ENCODE measurements at regions not wholly inside any gene's neighbourhood (a gene's known extent, or its start where the extent isn't known, plus 50 kb on each side); places are given as distances from the start of the nearest gene placed in this dataset.
"Not testable (repeated sequence)": the region's sequence is repeated elsewhere in the genome, so short reads cannot be mapped to it uniquely, and the experiment has no call there.

DNA sequence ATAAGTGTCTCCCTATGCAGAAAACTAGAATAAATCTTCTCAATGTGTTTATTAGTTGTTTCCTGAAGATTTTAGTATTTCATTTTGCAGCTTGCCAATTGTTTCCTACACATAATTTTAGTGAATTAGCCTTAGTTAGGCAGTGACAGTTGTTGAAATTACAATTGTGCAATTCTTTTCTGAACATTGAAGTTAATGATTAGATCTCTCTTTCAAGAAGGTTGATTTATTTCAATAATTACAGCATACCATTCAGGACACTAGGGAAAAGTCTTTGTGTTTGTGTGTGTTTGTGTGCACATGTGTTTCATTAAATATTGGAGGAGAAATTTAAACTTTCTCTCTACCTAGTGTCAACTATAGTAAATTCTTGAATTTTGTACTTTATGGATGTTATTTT, 199.6 kb upstream of the MPDZ start:
- no peak for DNase-seq

DNA sequence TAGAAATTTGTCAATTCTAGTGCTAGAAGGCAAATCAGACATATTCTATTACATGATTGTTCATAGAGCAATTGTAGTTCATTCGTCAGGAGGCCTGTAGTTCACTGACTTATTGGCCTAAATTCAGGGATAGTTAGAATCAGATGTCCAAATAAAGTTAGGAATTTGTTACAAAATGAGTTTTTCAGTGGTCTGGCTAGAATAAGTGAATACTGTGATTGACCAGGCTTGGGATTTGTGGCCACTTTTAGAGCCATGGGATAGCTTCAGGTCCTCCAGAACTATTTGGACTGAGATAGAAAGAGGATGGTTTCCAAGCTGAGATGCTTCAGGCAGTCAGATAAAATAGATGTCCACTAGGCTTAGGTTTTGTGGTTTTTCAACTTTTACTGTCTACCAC, 199.1 kb upstream of the MPDZ start:
- DNase-seq: no peak

DNA sequence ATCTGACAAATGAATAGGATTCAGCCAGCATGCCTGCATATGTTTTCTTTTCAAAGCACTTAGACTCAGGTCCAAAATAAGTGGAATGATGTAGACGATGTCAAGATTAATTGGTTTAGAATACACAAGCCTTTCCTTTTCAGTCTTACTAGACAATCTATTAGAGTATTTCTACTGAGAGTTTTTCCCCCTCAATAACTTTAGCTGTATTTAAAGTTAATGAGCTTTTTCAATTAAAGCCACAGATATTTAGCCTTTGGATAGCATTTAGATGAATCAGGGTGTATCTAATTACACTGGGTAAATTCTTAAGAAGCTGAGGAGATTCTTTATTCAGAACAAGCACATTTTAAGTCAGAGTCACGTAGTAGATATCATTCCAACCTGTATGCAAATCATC, 198.7 kb upstream of the MPDZ start:
- DNase-seq: no peak

DNA sequence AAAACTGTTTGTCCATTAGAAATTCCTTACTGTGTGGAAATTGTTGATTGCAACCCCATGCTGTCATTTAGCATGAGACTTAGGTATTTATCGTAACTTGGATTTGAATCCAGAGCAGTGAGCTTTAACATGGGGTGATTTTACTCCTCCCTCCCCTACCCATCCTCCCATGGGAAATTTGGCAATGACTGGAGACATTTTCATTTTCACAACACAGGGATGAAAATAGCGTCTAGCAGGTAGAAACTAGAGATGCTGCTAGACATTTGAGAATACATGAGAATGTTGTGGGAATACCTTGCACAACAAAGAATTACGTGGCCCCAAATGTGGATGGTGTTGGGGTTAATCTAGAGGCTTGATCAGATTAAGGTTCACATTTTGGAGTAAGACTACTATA, 191.3 kb upstream of the MPDZ start:
- DNase-seq: no peak

DNA sequence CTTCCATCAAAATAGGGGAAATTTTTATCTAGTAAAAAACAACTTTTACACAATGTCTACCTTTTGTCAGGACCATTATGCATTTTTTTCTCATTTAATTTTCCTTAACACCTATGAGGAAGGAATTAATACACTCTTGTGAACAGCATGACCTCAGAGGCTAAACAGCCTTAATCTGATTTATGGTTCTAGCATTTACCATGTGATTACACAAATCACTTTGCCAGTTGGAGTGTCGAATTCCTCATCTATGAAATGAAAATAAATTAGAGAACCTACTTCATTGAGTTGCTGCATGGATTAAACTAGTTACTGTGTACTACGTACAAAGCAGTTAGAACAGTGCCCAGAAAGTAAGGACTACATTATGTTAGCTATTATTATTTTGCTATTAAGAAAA, 187.7 kb upstream of the MPDZ start:
- DNase-seq: no peak

DNA sequence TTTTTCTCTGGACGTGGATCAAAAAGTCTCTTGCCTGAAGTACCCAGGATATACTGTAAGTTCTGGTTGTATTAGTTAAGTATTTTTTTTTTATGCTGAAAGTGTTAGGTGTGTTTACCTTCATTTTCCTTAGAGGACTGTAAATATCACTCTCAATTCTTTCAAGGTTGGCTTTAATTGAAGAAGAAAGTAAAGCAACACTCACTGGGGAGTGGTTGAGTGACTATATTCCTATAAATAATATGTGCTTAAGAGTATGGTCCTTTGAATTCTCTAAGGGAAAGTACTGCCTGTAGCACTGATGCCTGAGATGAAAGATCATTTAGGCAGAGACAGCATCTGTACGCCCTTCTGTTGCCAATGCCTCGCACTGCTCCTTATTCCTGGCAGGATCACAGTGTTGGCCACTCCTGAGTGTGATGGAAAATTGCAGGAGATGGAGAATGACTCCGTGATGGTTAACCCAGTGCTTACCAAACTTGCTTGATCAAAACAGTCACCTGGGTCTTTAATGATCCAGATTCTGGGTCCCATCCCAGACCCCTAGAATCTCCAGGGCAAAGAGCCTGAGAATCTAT, 182.0 kb upstream of the MPDZ start:
- DNase-seq: no peak

DNA sequence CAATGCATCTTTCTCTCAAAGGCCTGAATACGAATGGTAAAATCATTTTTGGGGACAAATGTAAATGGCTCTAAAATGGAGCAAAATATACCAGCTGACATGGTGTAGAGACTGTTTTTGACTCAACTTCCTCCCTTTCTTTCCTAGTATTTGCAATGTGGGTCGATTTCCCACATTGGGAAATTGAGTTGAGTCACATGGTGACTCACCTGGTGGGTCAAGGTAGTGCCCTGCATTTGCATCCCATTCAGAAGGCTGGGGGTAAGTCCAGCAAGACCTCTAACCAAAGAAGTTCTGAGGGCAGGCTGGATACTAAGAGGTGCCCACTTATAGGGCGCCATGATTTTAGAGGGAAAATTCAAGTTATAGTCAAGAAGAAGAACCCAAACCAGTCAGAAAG, 179.6 kb upstream of the MPDZ start:
- DNase-seq: no peak

DNA sequence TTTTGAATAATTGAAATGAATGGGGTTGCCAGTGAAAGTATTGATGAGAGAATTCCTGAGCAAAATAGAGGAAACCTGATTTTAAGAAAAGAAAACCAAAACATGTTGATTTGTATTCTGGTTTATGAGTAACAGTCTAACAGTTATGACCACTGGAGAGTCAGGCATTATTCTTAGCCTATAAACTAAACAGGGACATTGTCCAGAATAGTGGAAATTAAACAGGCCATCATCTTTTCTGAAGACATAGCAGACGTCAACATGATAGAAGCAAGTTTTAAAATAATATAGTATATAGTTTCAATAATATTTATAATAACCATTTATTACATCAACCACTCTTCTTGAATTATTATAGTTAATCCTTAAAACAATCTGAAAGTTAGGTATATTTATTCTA, 178.3 kb upstream of the MPDZ start:
- no peak for DNase-seq

DNA sequence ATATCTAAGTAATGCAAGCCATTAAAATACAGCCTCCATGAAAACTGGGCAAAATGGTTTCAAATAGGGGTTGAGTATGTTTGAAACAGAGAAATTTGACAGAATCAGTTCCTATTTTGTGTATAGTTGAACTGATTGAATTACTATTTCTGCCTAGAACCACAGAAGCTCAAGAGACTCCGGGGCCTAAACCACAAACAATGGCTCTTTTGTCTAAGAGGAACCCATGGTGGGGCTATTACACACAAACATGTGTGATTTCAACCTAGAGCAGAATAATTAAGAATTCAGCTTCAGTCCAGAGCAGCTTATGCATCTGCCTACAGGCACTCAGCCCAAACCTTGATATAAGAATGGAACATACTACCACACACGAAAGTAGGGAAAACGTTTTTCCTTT, 171.2 kb upstream of the MPDZ start:
- DNase-seq: no peak

DNA sequence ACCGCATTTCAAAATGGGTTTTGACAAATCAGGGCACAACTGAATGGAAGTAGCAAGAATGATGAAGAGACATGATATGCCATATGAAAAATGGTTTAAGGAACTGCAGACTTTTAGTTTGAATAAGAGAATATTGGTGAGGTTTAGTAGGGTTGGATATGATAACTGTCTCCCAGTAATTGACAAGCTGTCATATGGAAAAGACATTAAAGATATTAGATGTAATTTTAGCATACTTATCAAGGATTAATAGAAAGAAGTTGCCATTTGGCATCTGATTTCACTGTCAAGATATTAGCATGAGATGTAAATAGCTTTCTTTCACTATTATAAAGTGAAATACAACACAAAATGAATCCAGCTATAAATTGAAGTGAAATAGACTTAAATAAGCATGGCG, 169.0 kb upstream of the MPDZ start:
- DNase-seq: no peak

DNA sequence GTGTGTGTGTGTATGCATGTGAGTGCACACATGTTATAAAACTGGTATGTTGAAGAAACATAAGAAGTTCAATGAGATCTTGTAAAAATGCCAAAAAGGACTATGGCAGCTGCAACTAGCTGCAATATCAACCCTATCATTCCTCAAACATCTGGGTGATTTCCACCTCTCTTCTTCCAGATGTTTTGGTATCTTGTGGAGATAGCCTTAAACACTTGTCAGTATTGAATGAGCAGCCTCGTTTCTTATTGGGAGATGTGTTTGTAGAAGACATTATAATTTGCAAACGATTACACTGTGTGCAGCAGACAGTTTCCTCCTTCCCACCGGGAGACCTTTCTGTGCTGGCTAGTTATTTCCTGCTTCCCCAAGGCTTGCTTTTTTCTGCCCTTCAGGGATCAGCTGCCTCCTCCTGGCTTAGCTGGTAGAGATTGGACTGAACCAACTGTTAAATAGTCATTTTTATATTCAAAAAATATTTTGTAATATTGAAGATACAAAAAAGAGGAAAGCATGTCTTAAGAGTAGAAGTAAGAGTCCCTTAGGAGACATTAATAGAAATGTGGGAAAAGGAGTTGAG, 168.4 kb upstream of the MPDZ start:
- no peak for DNase-seq

DNA sequence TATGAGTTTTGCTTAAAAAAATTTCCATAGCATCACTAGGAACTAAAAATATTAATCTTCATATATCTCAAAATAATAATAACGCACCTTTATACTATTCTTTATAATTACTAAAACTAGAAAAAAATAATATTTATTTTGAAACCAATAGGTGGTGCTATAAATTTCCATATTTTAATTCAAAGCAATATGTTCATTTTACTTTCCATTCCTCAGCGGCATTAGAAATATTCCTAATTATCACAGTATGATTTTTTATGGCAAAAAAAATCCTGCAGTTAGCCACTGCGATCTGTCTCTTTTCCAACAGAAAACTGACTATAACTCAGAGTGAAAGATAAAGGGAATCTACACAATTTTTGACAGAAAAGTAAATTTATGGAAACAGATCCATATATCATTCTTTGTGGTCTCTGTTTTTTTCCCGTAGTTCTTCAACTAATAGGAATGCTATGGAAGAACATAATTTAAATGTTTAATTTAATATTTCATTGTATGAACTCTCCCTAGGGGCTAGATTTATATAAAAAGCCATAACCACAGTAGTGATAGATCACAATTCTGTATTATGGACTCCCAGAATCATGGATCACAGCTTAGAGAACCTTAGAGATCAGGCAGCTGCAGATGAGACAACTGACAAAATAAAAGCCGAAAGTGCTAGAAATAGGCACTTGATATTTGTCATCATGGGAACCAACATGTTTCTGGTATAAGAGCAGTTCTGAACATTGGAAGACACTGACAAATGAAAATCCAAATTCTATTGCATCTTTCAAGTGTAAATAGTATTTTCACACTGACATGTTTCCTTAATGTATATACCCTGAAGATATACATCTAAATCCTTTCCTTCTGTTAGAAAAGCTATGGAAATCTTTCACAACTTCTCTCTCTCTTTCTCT, 167.7 kb upstream of the MPDZ start:
- DNase-seq: no peak

DNA sequence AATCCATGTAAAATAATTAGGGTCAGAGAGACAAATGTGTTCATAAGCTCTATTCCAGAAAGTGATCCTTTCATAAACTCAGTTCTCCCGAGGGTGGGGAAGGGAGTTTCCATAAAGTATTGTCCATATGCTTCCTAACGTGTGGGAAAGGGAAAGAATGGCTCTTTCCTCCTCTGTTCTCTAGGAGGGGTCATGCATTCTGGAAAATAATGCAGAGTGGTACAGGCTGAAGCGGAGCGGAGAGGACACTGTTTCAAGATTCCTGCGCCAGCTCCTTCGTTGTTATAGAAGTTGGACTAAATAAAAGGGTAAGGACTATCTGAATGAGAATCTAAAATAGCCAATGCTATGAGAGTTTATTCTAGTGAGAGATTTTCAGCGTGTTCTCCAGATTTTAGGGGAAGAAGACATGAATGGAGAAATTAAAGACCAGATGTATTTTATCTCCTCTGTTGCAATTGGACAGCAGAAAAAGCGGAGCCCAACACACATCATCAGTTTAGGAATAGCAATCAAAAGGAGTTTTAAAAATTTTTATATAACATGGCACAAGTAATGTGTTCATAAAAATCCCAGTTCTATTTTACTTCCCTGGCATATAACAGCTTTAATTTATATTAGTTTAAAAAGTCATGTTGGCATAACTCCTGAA, 166.9 kb upstream of the MPDZ start:
- no peak for DNase-seq

DNA sequence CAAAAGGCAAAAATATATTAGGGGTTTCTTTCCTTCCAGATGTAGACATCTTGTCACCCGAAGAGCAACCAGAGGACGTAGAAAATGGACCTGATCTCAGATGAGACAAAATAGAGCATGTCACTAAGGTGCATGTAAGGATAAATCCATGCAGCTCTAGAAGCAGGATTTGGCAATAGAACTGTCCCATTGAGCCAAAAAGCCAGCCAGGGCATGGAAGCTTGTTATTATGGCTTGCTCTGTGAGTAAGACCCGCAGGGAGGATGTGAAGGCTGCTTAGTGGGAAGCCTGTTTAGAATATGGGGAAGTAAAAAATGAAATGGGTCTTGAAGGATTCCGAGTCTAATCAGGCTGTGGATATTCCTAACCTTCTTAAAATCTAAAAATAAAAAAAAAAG, 165.6 kb upstream of the MPDZ start:
- DNase-seq: no peak

DNA sequence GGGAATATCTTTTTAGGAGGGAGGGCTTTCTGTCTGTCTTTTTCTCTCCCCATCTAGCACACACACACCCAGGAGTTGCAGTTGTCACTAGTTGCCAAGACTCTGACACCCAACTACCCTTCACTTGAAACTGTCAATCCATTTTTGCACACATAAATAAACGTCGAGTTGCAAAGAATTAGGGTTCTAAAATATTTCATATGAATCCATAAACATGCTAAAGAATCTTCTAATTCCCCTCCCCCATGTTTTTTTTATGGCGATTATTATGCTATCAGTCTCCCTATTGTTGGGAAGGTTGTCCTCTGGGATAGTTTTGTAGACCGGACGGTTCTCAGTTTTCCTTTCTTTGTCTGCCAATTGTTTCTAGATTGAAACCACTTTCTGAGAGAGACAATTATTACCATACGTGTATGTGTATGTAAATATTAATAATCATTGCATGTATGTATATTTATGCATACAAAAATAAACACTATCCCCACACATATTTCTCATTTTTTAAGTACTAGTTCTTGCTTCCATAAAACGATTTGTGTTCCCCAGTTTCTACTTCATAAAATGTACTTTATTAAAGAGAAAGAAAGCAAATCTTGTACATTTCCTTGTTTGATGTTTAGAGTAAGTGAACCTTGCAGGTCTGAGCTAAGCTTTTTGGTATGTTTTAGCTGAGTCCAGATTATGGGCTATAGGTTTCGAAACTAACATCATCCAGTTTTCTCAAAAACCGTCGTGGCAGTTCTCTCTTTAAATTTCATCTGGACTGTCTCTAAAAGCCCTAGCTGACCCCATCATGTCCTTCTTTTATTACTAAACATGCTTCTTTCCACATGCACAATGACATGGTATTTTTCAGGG, 165.0 kb upstream of the MPDZ start:
- peak; percentile 52 for DNase-seq

DNA sequence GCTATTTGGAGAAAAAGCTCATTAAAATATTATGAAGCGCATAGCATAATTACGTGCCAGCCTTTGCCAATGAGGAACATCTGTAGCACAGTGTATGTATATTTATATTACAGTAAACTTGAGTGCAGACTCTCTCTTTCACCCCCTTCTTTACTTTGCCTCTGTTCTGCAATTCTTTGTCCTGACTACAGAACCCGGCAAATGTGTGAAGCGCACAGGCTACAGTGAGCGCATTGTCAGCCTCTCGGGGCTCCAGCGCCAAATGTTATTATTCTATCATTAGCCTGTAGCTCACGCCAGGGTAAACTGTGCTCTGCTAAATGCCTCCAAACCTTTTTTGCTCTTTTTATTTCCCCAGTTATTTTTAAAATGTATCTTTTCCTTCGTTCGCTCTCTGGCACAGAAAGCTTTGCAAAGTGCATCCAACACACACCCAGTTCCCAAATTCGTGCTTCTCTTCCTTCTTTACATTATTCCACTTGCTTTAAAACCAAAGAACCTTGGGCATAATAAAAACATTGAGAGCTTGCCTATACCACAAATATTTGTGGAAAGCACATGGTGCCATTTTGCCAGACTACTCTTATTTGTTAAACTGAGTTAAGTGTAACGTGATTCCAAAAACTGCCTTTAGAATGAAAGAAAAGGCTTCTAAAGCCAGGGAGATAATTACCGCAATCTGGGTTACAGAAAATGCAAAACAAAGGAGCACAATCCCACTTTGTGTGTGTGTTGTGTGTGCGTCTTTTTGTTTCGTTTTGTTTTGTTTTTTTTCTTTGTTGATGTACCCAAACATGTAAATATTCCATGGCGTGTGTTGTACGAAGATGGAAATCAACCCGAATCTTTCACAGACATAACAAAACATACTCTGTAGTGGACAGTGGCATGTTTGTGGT, 164.1 kb upstream of the MPDZ start:
- DNase-seq: peak; percentile 57

DNA sequence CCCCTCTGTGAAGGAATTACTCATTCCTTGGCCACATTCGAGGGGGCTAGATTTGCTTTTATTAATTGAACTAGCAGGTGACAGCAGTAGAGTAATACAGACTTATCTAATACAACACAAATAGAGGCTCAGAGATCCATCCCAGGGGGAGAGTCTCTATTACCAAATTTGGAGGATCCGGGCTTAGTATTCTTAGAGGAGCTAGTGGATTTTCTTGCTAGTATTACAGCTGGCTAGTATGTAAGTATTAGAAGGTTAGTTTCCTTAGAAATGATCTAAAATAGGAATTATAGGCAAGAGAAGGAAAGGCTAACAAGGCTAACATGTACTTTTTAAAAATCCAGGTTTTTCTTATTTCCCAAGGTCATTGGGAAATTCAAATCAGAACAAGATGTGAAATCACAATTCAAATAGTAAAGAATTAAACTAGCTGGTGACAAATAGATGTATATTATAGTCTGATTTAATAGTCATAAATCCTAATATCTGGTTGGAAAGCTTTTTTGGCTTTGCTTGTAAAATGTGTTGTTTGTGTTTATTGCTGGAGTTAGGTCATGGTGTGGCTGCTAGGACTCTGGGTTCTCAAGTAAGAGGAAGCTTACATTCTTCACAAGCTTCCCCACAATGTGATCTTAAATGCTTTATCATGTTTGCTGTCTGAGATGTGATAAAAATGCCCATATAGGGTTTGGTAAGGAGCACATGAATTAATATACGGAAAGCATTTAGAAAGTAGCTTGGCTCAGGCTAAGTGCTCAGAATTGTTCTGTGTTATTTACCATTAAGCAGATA, 160.4 kb upstream of the MPDZ start:
- no peak for DNase-seq

DNA sequence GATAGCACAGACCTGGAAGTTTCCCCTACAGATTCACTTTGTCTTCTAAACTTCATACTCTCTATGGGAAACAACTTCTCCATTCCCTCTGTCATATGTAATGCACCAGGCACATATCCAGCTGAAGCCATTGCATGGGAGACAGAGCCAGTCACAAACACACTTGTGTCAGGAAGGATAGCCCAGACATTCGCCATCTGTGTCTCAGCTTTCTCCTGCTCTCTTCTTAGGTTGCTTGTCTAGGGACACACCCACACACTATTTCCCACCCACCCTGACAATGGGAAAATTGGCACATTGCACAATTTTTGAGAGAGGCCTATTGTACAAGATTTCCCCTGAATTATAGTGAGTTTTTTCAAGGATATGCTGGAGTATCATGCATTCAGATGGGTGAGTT, 158.4 kb upstream of the MPDZ start:
- DNase-seq: no peak

DNA sequence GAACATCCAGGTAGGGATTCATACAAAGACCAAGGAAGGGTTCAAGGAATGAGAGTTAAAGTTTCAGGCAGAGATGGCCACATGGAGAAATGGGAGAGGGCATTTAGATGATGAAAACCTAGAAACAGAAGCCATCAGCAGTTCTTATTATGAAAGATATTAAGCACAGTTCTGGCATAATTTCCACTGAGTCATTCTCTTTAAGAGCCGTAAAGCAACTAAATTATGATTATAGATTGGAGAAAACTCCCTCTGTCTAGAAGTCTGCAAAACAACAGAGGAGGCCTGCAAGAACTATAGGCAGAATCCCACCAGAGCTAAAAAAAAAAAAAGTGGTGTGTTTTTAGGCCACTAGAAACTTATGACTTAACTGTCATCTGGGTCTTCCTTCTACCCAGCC, 157.1 kb upstream of the MPDZ start:
- DNase-seq: no peak

DNA sequence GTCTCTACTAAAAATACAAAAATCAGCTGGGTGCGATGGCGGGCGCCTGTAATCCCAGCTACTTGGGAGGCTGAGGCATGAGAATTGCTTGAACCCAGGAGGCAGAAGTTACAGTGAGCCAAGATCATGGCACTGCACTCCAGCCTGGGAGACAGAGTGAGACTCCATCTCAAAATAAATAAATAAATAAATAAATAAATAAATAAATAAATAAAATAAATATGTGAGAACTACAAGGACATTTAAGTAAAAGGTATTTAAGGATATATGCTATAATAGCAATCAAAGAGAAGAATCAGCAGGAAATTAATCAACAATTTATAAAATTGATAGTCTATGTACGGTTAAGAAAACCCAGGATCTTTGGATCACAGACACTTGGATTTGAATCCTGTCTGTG, 154.0 kb upstream of the MPDZ start:
- DNase-seq: not testable (repeated sequence)

DNA sequence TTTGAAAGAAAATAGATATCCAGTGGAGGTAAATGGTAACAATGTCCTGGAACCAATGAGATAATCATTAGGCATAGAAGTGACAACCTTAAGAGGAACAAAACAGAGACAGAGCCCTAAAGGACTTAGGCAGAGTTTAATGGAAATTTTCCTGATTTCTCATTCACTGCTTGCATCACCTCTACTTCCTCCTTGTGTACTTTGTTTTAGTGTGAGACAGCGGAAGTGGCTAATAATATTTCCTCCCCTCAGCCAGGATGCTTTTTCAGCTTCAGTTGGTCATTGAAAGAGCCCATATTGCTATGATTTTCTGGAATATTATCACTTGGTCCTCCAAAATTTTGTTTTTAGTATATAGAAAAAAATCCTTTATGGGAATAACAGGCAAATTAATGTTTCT, 153.4 kb upstream of the MPDZ start:
- DNase-seq: no peak
